ENCODE measurements at regions not wholly inside any gene's neighbourhood (a gene's known extent, or its start where the extent isn't known, plus 50 kb on each side); places are given as distances from the start of the nearest gene placed in this dataset.

- no peaks in the 10 kb centered on the region for H3K36me3 ChIP-seq (ENCODE audit: control insufficient read depth, insufficient read depth, low read length)
- no peaks in the 10 kb centered on the region for H3K9me3 ChIP-seq (ENCODE audit: control insufficient read depth, low read length)
- DNase-seq, result no peak
- H3K4me1 ChIP-seq (ENCODE audit: control insufficient read depth, insufficient read depth, low read length, poor library complexity, severe bottlenecking), result no peaks in the 10 kb centered on the region
- H3K27me3 ChIP-seq (replicated peaks; ENCODE audit: control insufficient read depth, insufficient read depth, low read length, poor library complexity, severe bottlenecking), result no peaks in the 10 kb centered on the region
- no peak overlapping the region for H3K27ac ChIP-seq (ENCODE audit: insufficient read depth, low read length, poor library complexity, severe bottlenecking)
- no peak overlapping the region for H3K4me3 ChIP-seq (ENCODE audit: insufficient read depth, low read depth, low read length, poor library complexity, severe bottlenecking)
Measured at GRCh38 chr19:30149300-30149699, 207.3 kb downstream of the URI1 start.

- Histone ChIP-seq H3K27ac (ENCODE audit: insufficient read depth, low read length, poor library complexity, severe bottlenecking) (no peak overlapping the region), H3K4me3 (ENCODE audit: insufficient read depth, low read depth, low read length, poor library complexity, severe bottlenecking) (no peak overlapping the region), H3K36me3 (ENCODE audit: control insufficient read depth, insufficient read depth, low read length) (no peaks in the 10 kb centered on the region), H3K9me3 (ENCODE audit: control insufficient read depth, low read length) (no peaks in the 10 kb centered on the region), H3K27me3 (replicated peaks; ENCODE audit: control insufficient read depth, insufficient read depth, low read length, poor library complexity, severe bottlenecking) (no peaks in the 10 kb centered on the region), H3K4me1 (ENCODE audit: control insufficient read depth, insufficient read depth, low read length, poor library complexity, severe bottlenecking) (no peaks in the 10 kb centered on the region)
- DNase-seq, result no peak
Measured at GRCh38 chr19:30150626-30151025, 208.6 kb downstream of the URI1 start.

- no peaks in the 10 kb centered on the region for H3K36me3 ChIP-seq (ENCODE audit: control insufficient read depth, insufficient read depth, low read length)
- H3K27ac ChIP-seq (ENCODE audit: insufficient read depth, low read length, poor library complexity, severe bottlenecking), result no peak overlapping the region
- no peaks in the 10 kb centered on the region for H3K4me1 ChIP-seq (ENCODE audit: control insufficient read depth, insufficient read depth, low read length, poor library complexity, severe bottlenecking)
- DNase-seq, result no peak
- no peaks in the 10 kb centered on the region for H3K27me3 ChIP-seq (replicated peaks; ENCODE audit: control insufficient read depth, insufficient read depth, low read length, poor library complexity, severe bottlenecking)
- H3K4me3 ChIP-seq (ENCODE audit: insufficient read depth, low read depth, low read length, poor library complexity, severe bottlenecking), result no peak overlapping the region
- no peaks in the 10 kb centered on the region for H3K9me3 ChIP-seq (ENCODE audit: control insufficient read depth, low read length)
Measured at GRCh38 chr19:30151081-30151480, 209.0 kb downstream of the URI1 start.

- Histone ChIP-seq H3K9me3 (ENCODE audit: control insufficient read depth, low read length) (no peaks in the 10 kb centered on the region), H3K4me1 (ENCODE audit: control insufficient read depth, insufficient read depth, low read length, poor library complexity, severe bottlenecking) (no peaks in the 10 kb centered on the region), H3K36me3 (ENCODE audit: control insufficient read depth, insufficient read depth, low read length) (no peaks in the 10 kb centered on the region), H3K27me3 (replicated peaks; ENCODE audit: control insufficient read depth, insufficient read depth, low read length, poor library complexity, severe bottlenecking) (no peaks in the 10 kb centered on the region), H3K27ac (ENCODE audit: insufficient read depth, low read length, poor library complexity, severe bottlenecking) (no peak overlapping the region), H3K4me3 (ENCODE audit: insufficient read depth, low read depth, low read length, poor library complexity, severe bottlenecking) (no peak overlapping the region)
- DNase-seq, result no peak
Measured at GRCh38 chr19:30152510-30153291, 210.7 kb downstream of the URI1 start.

GRCh38 chr19:30153326-30154210, 211.5 kb downstream of the URI1 start:
- Histone ChIP-seq H3K9me3 (ENCODE audit: control insufficient read depth, low read length) (no peaks in the 10 kb centered on the region), H3K27ac (ENCODE audit: insufficient read depth, low read length, poor library complexity, severe bottlenecking) (no peak overlapping the region), H3K4me3 (ENCODE audit: insufficient read depth, low read depth, low read length, poor library complexity, severe bottlenecking) (no peak overlapping the region), H3K36me3 (ENCODE audit: control insufficient read depth, insufficient read depth, low read length) (no peaks in the 10 kb centered on the region), H3K27me3 (replicated peaks; ENCODE audit: control insufficient read depth, insufficient read depth, low read length, poor library complexity, severe bottlenecking) (no peaks in the 10 kb centered on the region), H3K4me1 (ENCODE audit: control insufficient read depth, insufficient read depth, low read length, poor library complexity, severe bottlenecking) (no peaks in the 10 kb centered on the region)
- DNase-seq, result no peak

- Histone ChIP-seq H3K36me3 (ENCODE audit: control insufficient read depth, insufficient read depth, low read length) (no peaks in the 10 kb centered on the region), H3K4me3 (ENCODE audit: insufficient read depth, low read depth, low read length, poor library complexity, severe bottlenecking) (no peak overlapping the region), H3K27me3 (replicated peaks; ENCODE audit: control insufficient read depth, insufficient read depth, low read length, poor library complexity, severe bottlenecking) (no peaks in the 10 kb centered on the region), H3K27ac (ENCODE audit: insufficient read depth, low read length, poor library complexity, severe bottlenecking) (no peak overlapping the region), H3K9me3 (ENCODE audit: control insufficient read depth, low read length) (no peaks in the 10 kb centered on the region), H3K4me1 (ENCODE audit: control insufficient read depth, insufficient read depth, low read length, poor library complexity, severe bottlenecking) (no peaks in the 10 kb centered on the region)
- DNase-seq, result no peak
Measured at GRCh38 chr19:30154410-30154809, 212.4 kb downstream of the URI1 start.

GRCh38 chr19:30155381-30156200, 213.6 kb downstream of the URI1 start:
- Histone ChIP-seq H3K4me1 (ENCODE audit: control insufficient read depth, insufficient read depth, low read length, poor library complexity, severe bottlenecking) (no peaks in the 10 kb centered on the region), H3K27me3 (replicated peaks; ENCODE audit: control insufficient read depth, insufficient read depth, low read length, poor library complexity, severe bottlenecking) (no peaks in the 10 kb centered on the region), H3K36me3 (ENCODE audit: control insufficient read depth, insufficient read depth, low read length) (no peaks in the 10 kb centered on the region), H3K4me3 (ENCODE audit: insufficient read depth, low read depth, low read length, poor library complexity, severe bottlenecking) (no peak overlapping the region), H3K9me3 (ENCODE audit: control insufficient read depth, low read length) (no peaks in the 10 kb centered on the region), H3K27ac (ENCODE audit: insufficient read depth, low read length, poor library complexity, severe bottlenecking) (no peak overlapping the region)
- no peak for DNase-seq

- H3K27me3 ChIP-seq (replicated peaks; ENCODE audit: control insufficient read depth, insufficient read depth, low read length, poor library complexity, severe bottlenecking), result no peaks in the 10 kb centered on the region
- H3K27ac ChIP-seq (ENCODE audit: insufficient read depth, low read length, poor library complexity, severe bottlenecking), result no peak overlapping the region
- no peaks in the 10 kb centered on the region for H3K4me1 ChIP-seq (ENCODE audit: control insufficient read depth, insufficient read depth, low read length, poor library complexity, severe bottlenecking)
- H3K36me3 ChIP-seq (ENCODE audit: control insufficient read depth, insufficient read depth, low read length), result no peaks in the 10 kb centered on the region
- H3K9me3 ChIP-seq (ENCODE audit: control insufficient read depth, low read length), result no peaks in the 10 kb centered on the region
- DNase-seq, result no peak
- no peak overlapping the region for H3K4me3 ChIP-seq (ENCODE audit: insufficient read depth, low read depth, low read length, poor library complexity, severe bottlenecking)
Measured at GRCh38 chr19:30156646-30157045, 214.6 kb downstream of the URI1 start.

- Histone ChIP-seq H3K4me1 (ENCODE audit: control insufficient read depth, insufficient read depth, low read length, poor library complexity, severe bottlenecking) (no peaks in the 10 kb centered on the region), H3K27me3 (replicated peaks; ENCODE audit: control insufficient read depth, insufficient read depth, low read length, poor library complexity, severe bottlenecking) (no peaks in the 10 kb centered on the region), H3K4me3 (ENCODE audit: insufficient read depth, low read depth, low read length, poor library complexity, severe bottlenecking) (no peak overlapping the region), H3K9me3 (ENCODE audit: control insufficient read depth, low read length) (no peaks in the 10 kb centered on the region), H3K27ac (ENCODE audit: insufficient read depth, low read length, poor library complexity, severe bottlenecking) (no peak overlapping the region), H3K36me3 (ENCODE audit: control insufficient read depth, insufficient read depth, low read length) (no peaks in the 10 kb centered on the region)
- DNase-seq, result no peak
Measured at GRCh38 chr19:30158067-30158892, 213.9 kb upstream of the ZNF536 start.
